GM18868 (cell line): ENCODE measurements at regions not wholly inside any gene's neighbourhood (a gene's known extent, or its start where the extent isn't known, plus 50 kb on each side); places are given as distances from the start of the nearest gene placed in this dataset.

Experiments
- ATAC-seq: cut with Tn5 transposase; IDR thresholded peaks from one replicate; pipeline ENCODE4 v1.9.1; 2021; ENCODE audit warnings: mild to moderate bottlenecking, moderate library complexity; ENCODE audit not compliant: unreplicated experiment

DNA sequence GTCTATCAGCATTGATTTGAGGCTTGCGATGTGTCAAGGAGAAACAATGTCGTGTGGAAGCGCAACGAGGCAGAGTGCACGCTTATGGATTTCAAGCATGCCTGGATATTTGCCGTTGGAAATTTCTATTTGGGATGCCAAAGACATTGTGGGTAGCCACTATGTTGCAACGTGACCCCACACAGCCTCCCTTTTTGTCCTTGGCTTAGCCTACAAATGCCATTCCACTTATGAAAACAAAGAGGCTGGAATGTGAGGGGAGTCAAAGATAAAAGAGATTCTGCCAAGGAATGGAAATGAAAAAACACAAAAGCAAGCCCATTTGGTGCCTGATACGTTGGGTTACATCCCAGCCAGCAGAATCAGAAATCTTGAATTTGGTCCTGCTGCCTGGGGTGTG, 721.2 kb downstream of the GALR1 start:
- ATAC-seq, result no peak

- no peak for ATAC-seq
These were observed 724.1 kb downstream of the GALR1 start for GRCh38 chr18:77973745-77974144.

DNA sequence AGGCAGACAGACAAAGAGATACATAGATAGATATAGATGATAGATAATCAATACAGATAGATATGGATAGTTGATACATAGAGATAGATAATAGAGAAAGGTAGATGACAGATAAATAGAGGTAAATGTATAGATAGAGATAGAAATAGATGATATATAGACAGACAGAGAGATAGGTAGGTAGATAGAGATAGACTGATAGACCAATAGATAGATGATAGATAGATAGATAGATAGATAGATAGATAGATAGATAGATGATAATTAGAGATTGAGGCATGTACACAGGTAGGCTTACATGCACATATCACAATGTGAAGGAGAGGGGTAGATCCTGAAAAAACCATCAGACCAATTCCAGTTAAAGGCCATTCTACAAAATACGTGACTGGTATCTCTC, 724.7 kb downstream of the GALR1 start:
- no peak for ATAC-seq

DNA sequence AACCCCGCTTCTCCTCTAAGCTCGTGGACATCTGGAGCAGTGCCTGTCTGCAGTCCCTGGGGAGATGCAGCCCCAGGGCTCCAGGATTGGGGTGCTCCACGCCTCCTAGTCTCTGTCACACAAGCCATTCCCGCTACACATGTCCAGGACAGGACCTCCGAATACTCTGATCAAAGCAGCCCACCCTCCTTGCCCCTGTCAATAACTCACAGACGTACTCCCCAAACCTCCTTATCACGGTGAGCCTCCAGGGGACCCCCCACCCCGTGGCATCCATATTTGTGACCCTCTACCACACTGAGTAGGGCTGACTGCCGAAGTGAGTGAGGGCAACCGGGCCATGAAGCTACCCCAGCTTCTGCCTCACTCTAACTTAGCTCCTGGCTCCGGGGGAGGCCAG, 727.7 kb downstream of the GALR1 start:
- ATAC-seq, result no peak

DNA sequence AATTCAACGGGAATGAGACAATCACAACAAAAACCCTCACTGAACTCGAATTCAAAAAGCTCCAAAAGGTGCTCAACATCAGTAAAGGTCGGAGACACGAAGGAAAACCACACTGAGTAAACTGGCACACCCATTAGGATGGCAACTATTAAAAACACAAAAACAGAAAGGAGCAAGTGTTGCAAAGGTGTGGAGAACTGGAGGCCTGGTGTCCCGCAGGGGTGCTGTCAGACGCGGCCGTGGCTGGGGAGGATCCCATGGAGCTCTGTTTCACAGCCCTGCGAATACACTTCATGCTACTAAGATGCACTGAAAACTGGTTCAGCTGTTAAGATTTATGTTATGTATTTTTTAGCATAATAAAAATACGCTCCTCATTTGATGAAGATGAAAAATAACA, 730.6 kb downstream of the GALR1 start:
- ATAC-seq, result no peak

DNA sequence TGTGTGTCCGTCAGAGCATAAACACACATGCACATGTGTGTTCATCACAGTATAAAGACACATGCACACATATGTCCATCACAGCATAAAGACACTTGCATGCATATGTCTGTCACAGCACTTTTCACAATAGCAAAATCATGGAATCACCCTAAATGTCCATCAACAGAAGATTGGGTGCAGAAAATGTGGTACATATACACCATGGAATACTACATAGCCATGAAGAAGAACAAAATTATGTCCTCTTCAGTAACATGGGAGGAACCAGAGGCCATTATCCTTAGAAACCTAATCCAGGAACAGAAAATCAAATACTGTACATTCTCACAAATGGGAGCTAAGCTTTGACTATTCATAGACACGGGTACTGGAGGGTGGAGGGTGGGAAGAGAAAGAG, 732.2 kb downstream of the GALR1 start:
- ATAC-seq, result no peak

DNA sequence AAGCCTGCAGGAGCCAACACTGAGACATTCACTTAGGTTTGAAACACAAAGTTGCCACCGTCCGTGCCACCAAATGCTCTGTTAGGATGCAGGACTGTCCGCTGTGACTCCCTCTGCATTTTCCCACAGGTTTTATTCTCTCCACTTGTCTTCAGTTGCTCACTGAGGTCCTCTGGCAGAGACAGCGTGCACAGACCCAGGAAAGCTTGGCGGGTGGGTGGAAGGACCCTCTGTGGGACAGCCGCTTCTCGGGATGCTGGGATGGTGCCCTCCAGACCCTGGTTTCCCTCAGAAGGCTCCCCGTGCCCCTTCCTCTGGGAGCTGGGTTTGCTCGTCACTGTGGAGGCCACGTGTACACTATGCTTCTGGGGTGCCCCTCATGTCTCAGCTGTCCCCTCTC, 733.6 kb downstream of the GALR1 start:
- no peak for ATAC-seq

- no peak for ATAC-seq
These were observed 734.5 kb downstream of the GALR1 start for GRCh38 chr18:77984178-77984577.

DNA sequence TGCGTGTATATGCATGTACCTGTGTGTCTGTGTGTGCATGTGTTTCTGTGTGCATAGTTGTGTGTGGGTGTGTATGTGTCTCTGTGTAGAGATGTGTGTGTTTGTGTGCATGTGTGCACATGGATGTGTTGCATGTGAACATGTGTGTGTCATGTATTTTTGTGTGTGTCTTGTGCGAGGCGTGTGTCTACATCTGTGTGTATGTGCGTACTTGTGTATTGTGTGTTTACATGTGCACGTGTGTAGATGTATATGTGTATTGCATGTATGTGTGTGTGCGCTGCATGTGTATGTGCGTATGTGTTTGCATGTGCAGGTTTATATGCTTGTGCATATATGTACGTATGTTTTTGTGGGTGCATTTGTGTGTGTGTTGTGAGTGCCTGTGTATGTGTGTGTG, 735.2 kb downstream of the GALR1 start:
- ATAC-seq, result no peak

- ATAC-seq, result no peak
These were observed 736.1 kb downstream of the GALR1 start for GRCh38 chr18:77985526-77986281.

DNA sequence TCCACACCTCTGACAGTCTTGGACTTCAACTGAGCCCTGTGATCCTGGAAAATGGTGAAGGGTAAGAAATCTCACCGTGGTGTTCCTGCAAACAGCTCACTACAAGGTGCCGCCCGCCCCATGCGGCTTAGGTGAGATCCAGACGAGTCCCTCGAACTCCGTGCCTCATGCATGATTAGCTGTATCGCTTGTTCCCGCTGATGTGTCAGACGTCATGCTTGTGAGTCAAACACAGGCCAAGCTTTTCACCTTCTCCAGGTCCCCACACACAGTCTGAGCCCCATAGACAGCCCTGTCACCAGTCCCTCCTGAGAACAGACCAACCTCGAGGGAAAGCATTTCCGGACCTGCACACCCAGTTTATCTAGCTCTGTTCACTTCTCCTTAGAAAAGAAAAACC, 740.5 kb downstream of the GALR1 start:
- ATAC-seq, result no peak

DNA sequence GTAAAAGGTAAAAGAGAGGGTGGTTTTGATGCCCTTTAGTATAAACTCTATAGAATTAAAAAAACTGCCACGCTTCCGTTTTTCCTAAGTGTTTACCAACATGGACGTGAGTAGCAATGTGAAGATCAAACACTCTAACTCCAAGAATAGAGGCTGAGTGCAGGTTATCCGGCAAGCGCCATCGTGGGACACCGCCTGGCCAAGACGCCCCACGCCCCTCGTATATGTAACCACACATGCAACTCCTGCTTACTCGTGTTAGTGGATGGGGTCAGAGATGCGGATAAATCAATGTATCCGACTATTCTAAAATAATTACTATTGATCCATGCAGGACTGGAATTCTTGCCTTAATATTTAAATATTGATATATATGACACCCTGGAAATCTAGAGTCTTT, 741.3 kb downstream of the GALR1 start:
- ATAC-seq, result no peak

DNA sequence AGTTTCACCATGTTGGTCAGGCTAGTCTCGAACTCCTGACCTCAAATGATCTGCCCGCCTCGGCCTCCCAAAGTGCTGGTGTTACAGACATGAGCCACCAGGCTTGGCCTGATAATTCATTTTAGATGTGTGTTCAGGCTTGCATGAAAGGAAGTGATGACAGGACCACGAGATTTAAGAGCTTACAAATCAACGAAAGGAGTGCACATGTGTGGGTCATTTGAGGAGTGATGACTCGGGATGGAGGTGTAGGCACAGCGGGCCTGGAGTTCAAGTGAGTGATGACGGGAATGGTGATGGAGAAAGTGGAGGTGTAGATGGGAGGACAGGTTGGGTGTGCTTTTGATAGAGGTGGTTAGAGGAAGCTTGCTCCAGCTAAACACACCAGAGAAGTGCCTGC, 742.4 kb downstream of the GALR1 start:
- no peak for ATAC-seq

DNA sequence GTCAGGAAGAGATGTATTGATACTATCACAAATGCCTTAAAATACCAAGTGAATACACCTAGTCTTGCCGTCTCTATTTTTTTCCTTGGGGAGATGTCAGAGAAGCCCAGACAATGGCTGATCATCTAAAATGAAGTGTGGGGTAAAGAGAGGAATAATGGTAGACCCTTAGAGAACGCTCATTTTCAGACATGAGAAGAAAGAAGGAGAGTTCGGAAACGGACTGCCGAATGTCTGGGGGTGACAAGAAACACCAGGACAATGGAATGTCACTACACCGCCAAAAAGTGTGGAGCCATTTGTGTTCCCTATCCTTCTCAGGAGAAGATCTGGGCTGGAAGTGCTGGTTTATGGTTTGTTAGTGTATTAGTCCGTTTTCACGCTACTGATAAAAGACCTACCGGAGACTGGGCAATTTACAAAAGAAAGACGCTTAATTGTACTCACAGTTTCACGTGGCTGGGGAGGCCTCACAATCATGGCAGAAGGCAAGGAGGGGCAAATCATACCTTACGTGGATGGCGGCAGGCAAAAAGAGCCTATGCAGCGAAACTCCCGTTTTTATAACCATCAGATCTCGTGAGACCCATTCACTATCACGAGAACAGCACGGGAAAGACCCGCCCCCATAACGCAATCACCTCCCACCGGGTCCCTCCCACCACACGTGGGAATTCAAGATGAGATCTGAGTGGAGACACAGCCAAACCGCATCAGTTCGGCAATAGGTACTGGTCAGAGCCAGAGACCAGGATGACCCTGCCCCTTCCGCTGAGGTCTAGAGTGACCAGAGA, 743.7 kb downstream of the GALR1 start:
- no peak for ATAC-seq

- ATAC-seq, result no peak
These were observed 745.9 kb downstream of the GALR1 start for GRCh38 chr18:77995593-77995992.

DNA sequence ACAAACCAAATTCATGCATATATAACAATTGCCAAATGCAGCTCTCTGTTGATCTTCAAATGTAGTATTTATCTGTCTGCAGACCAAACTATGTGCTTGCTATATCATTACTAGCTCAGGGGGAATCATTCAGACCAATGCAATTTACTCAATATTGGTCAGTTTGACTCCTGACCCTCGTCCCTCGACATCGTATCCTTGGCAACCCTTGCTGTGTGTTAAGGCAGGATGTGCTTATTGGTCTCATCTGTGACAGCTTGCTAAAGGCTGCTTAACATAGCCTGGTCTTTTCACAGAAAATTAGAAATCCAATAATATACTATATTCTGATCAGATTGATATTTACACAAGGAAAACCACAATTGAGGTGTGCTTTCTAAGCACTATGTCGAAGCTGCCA, 747.1 kb downstream of the GALR1 start:
- ATAC-seq, result no peak

DNA sequence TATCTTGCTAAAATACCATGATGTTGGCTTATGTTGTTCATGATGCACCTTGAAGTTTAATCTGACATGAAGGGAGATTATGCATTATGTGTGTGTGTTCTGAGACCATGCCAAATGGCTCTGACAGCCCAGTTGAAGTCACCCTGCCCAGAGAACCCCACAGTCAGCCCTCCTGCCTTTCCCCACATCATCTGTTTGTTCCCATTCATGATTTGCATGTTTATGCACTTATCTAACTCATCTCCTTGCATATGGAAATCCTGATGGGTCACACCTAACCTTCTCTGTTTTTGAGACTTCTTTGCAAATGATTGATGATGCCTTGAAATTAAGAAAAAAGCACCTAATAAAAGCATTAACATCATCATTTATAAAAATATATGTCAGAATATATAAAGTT, 752.2 kb downstream of the GALR1 start:
- no peak for ATAC-seq

DNA sequence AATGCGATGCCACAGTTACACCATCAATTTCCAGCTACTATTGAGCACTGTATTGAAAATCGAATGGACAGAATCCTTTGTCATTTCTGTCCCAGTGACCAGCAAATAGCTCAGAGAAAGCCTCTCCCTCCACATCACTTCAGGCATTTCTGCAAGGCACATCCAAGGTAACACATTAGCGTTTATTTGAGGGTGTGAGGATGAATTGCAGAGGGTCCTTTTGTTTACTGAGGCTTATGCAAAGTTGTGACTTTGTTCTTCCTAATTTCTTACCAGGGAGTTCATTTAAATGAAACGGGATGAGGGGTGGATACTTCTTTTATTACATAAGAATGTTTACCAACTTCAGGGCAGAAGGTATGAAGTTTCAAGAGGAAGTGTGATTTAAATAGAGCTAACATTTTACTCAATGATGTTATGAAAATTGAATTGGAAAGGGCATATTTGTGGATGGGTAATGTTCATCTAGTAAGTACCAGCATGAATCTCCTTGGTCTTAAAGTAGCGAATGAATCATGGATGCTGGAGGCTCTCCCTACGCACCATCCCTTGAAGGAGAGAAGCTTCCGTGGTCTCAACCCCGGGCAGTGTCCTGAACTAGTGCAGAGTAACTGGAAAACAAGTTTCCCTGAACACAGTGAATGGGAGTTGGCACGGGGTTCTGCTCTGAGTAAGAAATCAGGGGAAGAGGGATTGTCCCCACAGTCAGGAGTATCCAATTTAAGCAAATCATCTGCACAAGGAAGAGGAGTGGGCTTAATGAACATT, 756.5 kb downstream of the GALR1 start:
- ATAC-seq, result no peak

DNA sequence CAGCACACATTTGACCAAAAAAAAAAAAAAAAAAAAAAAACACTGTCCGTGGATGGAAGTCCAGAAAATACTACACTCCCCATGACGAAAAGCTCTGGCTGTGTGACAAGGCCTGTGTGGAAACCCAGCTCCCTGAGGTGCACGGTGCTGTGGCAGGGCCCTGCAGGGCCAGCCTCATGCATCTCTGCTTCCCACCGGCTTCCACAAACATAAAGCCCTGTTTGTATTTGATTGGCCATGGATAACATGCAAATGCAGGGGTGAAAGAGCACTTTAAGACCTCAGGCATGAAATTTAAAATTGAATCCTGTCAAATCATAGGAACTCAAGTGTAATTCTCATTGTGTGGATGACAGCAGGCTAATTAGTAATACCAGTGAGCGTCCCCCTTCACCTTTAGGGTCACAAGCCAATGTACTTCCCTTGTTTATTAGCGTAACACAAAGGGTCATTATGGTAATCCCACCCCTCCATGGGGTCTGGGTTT, 757.2 kb downstream of the GALR1 start:
- ATAC-seq, result no peak

DNA sequence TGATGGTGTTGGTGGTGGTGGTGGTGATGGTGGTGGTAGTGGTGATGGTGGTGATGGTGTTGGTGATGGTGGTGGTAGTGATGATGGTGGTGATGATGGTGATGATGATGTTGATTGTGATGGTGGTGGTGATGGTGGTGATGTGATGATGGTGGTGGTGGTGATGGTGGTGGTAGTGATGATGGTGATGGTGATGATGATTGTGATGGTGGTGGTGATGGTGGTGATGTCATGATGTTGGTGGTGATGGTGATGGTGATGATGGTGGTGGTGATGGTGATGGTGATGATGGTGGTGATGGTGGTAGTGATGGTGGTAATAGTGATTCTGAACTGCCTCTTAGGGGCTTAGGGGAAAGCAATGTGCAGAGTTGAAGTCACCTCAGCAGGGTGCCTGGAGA, 760.7 kb downstream of the GALR1 start:
- ATAC-seq, result no peak

DNA sequence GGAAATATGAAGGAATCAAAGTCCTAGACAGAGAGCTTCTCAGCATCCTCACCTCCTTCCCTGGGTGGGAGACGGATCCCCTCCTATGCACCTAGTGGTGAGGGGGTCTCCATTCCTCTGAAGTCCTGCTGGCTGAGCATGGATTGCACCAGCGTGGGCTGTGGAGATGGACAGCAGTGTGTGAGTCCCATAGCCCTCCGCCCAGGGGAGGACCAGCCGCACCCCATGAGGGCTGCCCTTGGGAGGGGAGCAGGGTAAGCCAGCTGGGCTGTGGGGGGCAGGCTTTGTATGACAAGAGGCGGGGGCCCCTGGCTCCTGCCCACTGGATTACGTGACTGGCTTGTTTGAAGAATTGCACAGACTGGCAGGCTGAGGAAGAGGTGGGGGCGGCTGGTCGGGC, 768.2 kb downstream of the GALR1 start:
- no peak for ATAC-seq

- ATAC-seq, result no peak
These were observed 771.5 kb downstream of the GALR1 start for GRCh38 chr18:78021196-78021595.
